Esophagus muscularis mucosa (tissue), 4 donors: ENCODE measurements at regions not wholly inside any gene's neighbourhood (a gene's known extent, or its start where the extent isn't known, plus 50 kb on each side); places are given as distances from the start of the nearest gene placed in this dataset.

Experiments used
- DNase-seq: peaks from one replicate; pipeline ENCODE4 v3.0.0-alpha.2; 2017; ENCODE audit errors: extremely low spot score
- H3K27ac ChIP-seq, 4 donors: fragments of 200-600 bp; sonication (generic); replicated peaks in 1 of 4; 1 replicate in 3 of 4; 2 replicates in 1 of 4; pipeline ENCODE4 v1.5.1; 2016 to 2019; ENCODE audit warnings: mild to moderate bottlenecking in 1 of 4
- H3K27me3 ChIP-seq, 4 donors: fragments of 200-600 bp; sonication (generic); one replicate each; pipeline versions ENCODE4 v1.5.1 to v1.6.0; 2016 to 2019
- H3K36me3 ChIP-seq, 4 donors: fragments of 200-600 bp; sonication (generic); one replicate each; pipeline ENCODE4 v1.5.1; 2016 to 2019
- H3K4me1 ChIP-seq, 4 donors: fragments of 200-600 bp; sonication (generic); one replicate each; pipeline ENCODE4 v1.5.1; 2016 to 2019
- H3K4me3 ChIP-seq, 4 donors: fragments of 200-600 bp; sonication (generic); 1 replicate in 2 of 4; 2 replicates in 2 of 4; pipeline ENCODE4 v1.5.1; 2016 to 2019; ENCODE audit warnings: mild to moderate bottlenecking in 4 of 4, moderate library complexity in 1 of 4
- H3K9me3 ChIP-seq, 4 donors: fragments of 200-600 bp; sonication (generic); 1 replicate in 3 of 4; 2 replicates in 1 of 4; pipeline ENCODE4 v1.5.1; 2016 to 2019
- CTCF ChIP-seq, 3 experiments: fragments of 200-600 bp in 2 of 3; fragments of 450-650 bp in 1 of 3; sonication (generic) in 2 of 3; IDR thresholded peaks; one replicate each; pipeline ENCODE4 v1.5.1; 2017 to 2019; ENCODE audit warnings: antibody characterized with exemption in 3 of 3, mild to moderate bottlenecking in 2 of 3, moderate library complexity in 1 of 3
- EP300 ChIP-seq: sonication (generic); formaldehyde crosslinking; IDR thresholded peaks from one replicate; pipeline ENCODE4 v1.6.1; 2017; ENCODE audit warnings: antibody characterized with exemption
- POLR2A ChIP-seq: fragments of 450-650 bp; IDR thresholded peaks from one replicate; pipeline ENCODE4 v1.6.1; 2017; ENCODE audit warnings: antibody characterized with exemption, moderate library complexity, mild to moderate bottlenecking, low read depth
- POLR2AphosphoS5 ChIP-seq, 2 donors: sonication (generic); formaldehyde crosslinking; IDR thresholded peaks; one replicate each; pipeline ENCODE4 v1.6.1; 2017; ENCODE audit warnings: antibody characterized with exemption in 2 of 2
- WGBS: methylation state at CpG from one replicate; pipeline ENCODE4 v1.1.5; 2018; 5-methylcytosine and 5-hydroxymethylcytosine counted together
- intact Hi-C: fragments of 100-400 bp; cut with DNase I; formaldehyde crosslinking; loops from one replicate; pipeline ENCODE4 v1.15.1; 2023

GRCh38 chr4:38204339-38205035, 244.3 kb downstream of the PTTG2 start:
- H3K36me3 ChIP-seq = no peaks in the 10 kb centered on the region
- no peaks in the 10 kb centered on the region for H3K9me3 ChIP-seq
- TF ChIP-seq EP300 = no peak
- no peak for TF ChIP-seq CTCF (IDR thresholded peaks at IDR 0.05)
- TF ChIP-seq POLR2A = no peak
- no peak for TF ChIP-seq POLR2AphosphoS5 (IDR thresholded peaks at IDR 0.05)
- no peak for DNase-seq
- H3K27ac ChIP-seq = no peak overlapping the region
- H3K4me1 ChIP-seq = no peaks in the 10 kb centered on the region
- WGBS = 73% methylated on average over 9 of the region's 9 CpGs
- no peaks in the 10 kb centered on the region for H3K27me3 ChIP-seq
- H3K4me3 ChIP-seq = no peak overlapping the region
- intact Hi-C loops = no loop called here

GRCh38 chr4:38205261-38205660, 245.1 kb downstream of the PTTG2 start:
- intact Hi-C loops = no loop called here
- Histone ChIP-seq H3K27ac (no peak overlapping the region), H3K4me3 (no peak overlapping the region), H3K27me3 (no peaks in the 10 kb centered on the region), H3K36me3 (no peaks in the 10 kb centered on the region), H3K9me3 (no peaks in the 10 kb centered on the region), H3K4me1 (peaks cover under 1 to 5% (median 3%) of the 10 kb centered on the region in 4 donors)
- 79% methylated on average over 3 of the region's 3 CpGs for WGBS
- TF ChIP-seq POLR2AphosphoS5 (IDR thresholded peaks at IDR 0.05) = no peak
- no peak for TF ChIP-seq CTCF (IDR thresholded peaks at IDR 0.05)
- no peak for TF ChIP-seq EP300
- no peak for TF ChIP-seq POLR2A
- no peak for DNase-seq

GRCh38 chr4:38207110-38207457, 246.9 kb downstream of the PTTG2 start:
- H3K4me3 ChIP-seq = no peak overlapping the region
- 89% methylated on average over 2 of the region's 2 CpGs for WGBS
- intact Hi-C loops = no loop called here
- TF ChIP-seq CTCF (IDR thresholded peaks at IDR 0.05) (no peak), POLR2AphosphoS5 (IDR thresholded peaks at IDR 0.05) (no peak), EP300 (no peak), POLR2A (no peak)
- H3K27me3 ChIP-seq = no peaks in the 10 kb centered on the region
- H3K4me1 ChIP-seq = peaks cover 14 to 24% (median 21%) of the 10 kb centered on the region in 4 donors
- no peak for DNase-seq
- no peaks in the 10 kb centered on the region for H3K9me3 ChIP-seq
- no peaks in the 10 kb centered on the region for H3K36me3 ChIP-seq
- no peak overlapping the region for H3K27ac ChIP-seq

- H3K4me3 ChIP-seq = no peak overlapping the region
- H3K9me3 ChIP-seq = no peaks in the 10 kb centered on the region
- intact Hi-C loops = no loop called here
- TF ChIP-seq EP300 (no peak), POLR2A (no peak), CTCF (IDR thresholded peaks at IDR 0.05) (no peak), POLR2AphosphoS5 (IDR thresholded peaks at IDR 0.05) (no peak)
- no peak overlapping the region for H3K27ac ChIP-seq
- 88% methylated on average over 2 of the region's 2 CpGs for WGBS
- peaks cover 14 to 26% (median 24%) of the 10 kb centered on the region in 4 donors for H3K4me1 ChIP-seq
- DNase-seq = no peak
- no peaks in the 10 kb centered on the region for H3K27me3 ChIP-seq
- H3K36me3 ChIP-seq = no peaks in the 10 kb centered on the region
Measured at GRCh38 chr4:38209654-38210053, 249.5 kb downstream of the PTTG2 start.
